GM21515 (cell line): ENCODE measurements at regions not wholly inside any gene's neighbourhood (a gene's known extent, or its start where the extent isn't known, plus 50 kb on each side); places are given as distances from the start of the nearest gene placed in this dataset.

ENCODE experiments used
- ATAC-seq: cut with Tn5 transposase; IDR thresholded peaks from one replicate; pipeline ENCODE4 v1.9.1; 2021; ENCODE audit not compliant: unreplicated experiment

DNA sequence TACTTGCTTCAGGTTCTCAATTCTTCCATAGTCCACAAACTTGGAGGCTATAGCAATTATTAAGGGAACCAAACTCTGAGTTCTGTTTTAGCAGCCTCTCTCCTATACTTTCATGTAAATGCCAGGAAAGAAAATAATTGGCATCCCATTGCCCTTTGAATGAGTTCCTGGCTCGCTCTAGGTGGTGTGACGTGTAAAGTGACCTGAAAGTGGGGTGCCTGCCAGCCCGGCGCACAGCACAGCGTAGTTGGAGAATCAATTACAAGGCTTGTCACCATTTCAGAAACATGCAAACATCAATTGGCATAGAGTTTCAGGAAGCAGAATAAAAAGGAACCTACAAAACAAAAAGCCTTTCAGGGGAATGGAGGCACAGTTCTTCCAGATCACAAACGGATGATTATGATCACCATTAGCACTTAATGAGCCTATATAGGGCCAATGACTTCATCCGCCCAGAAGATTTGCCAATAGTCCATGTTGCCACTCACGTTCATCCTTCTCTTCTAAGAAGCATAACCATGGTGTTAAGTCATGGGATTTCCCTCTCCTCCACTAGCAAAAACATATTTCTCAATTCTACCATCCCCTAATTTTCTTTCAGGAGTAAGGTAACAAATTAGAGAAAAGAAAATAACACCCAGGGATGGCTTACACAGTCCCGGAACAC lies 354.6 kb upstream of the ADGRL2 start:
- ATAC-seq = no peak

DNA sequence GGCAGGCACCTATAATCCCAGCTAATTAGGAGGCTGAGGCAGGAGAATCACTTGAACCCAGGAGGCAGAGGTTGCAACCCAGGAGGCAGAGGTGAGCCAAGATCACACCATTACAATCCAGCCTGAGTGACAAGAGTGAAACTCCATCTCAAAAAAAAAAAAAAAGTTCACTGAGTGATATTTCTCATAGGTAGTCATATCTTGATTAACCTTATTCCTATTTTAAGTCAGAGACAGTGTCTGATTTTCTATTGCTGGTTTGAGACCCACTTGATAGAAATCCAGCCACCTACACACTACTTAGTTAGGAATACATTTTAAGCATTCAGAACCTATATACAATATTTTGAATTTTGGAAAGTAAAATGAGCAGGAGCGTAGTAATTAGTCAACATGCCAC lies 357.4 kb upstream of the ADGRL2 start:
- no peak for ATAC-seq

DNA sequence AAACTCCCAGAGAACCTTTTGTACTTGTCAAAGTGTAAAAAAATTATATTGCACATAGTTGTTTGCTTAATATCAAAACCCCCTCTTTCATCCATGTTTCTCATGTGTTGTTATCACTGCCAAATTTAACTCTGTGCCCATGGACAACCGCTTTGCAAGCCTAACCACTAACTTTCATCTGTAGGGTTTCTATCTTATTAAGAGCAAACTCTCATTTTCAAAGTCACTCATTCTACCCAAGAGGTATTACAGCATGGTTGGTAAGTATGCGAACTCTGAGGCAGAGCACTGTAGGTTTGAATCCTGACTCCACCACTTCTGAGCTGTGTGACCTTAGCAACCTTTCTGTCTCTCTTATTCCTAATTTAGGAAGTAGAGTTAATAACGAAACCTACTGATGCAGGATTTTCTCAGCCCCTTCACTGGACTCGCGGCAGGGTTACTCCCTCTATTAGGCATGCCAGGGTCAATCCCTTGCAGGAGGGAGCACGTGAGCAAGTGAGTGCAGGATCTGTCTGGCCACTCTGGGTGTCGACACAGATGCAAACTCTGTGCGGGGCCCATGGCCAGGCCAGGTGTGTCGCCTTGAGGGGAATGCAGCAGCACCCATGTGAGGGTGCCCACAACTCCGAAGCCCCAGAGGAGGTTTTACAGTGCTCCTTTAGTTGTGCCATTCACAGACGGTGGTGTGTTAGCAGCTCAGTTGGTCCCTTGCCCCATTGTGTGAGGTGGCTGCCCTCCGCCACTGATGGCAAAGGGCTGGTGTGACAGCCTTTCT lies 361.5 kb upstream of the ADGRL2 start:
- peak; percentile 46 for ATAC-seq

DNA sequence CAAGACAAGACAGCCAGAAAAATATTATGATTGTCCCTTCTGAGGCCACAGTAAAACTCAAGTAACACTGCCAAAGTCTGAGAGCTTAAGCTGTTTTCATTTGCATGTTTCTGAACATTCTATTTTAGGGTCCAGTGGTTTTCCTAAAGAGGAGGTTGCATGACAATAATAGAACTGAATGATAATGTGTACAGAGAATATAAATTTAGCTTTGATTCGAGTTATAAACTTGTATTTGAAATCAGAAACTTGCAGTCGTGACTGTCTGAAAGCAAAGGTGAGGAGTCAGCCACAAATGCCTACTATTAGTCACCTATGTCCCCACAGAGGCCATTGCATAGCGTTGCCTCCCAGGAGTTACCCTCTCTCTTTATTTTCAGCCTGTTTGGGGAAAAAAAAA lies 363.1 kb upstream of the ADGRL2 start:
- peak; percentile 77 for ATAC-seq

DNA sequence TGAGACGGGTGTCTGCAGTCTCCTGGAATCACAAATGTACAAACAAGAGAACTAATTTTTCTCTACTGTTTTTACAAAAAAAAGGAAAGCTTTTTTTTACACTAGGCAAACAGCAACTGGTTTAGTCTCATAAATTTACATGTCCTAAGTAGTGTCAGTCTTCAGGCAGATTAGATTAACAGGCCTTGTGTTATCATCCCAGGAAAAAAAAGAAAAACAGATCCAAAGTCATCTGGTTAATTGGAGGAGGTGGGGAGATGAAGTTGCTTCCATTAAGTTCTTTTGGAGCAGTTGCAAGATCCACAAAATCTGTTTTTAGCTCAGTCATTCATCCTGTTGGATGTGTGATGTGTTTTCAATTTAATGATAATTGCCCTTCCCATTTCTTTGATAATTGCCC lies 363.5 kb upstream of the ADGRL2 start:
- ATAC-seq = no peak

DNA sequence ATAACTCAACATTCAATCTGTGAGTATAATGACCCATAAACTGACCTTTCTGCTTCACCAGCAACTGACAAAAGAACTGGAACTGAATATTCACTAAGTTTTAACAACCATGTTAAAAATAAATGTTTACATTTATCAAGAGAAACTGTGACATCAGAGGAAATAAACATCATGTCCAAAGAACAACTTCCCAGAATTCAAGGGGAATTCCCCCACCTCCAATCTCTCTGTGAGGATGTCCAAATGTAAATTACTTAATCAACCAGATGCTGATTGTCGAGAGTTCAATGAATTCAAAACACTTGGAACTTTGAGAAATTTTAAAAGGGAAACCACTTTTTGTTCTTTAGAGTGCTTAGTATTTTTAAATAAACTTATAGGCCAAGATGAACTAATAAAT lies 365.6 kb upstream of the ADGRL2 start:
- no peak for ATAC-seq

DNA sequence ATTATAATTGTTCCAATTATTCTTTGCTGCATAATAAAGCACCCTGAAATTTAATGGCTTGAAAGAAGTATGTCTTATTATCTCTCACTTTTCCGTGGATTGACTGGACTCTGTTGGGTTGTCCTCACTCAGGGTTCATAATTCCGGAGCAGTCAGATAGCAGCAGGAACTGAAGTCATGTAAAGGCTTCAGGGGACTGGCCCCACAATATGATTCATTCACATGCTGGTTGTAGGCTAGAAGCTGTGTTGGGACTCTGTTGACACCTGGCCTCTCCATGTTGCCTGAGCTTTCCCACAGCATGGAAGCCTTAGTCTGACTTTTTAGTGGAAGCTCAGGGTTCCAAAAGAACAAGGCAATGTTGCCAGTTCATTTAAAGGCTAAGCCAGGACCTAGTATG lies 367.1 kb upstream of the ADGRL2 start:
- no peak for ATAC-seq

DNA sequence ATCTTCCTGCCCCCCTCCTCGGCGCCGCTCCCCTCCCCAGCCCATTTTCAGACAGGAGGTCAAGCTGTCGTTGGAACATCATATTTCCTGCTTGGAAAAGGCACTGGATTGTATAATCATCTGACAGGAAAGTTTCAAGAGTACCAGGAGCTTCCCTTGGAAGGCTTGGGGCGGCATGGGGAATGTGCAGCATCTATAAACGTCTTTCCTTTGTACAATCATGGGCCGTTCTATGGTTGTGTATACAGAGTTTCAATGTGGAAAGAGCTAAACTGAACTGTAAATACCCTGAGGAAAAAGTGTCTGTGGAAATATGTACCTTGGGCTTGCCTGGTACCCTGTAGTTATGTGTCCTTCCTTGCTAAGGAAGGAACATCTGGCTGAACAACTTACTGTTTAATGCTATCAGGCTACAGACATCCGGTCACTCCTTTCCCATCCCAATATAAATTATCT lies 368.1 kb upstream of the ADGRL2 start:
- ATAC-seq = no peak

DNA sequence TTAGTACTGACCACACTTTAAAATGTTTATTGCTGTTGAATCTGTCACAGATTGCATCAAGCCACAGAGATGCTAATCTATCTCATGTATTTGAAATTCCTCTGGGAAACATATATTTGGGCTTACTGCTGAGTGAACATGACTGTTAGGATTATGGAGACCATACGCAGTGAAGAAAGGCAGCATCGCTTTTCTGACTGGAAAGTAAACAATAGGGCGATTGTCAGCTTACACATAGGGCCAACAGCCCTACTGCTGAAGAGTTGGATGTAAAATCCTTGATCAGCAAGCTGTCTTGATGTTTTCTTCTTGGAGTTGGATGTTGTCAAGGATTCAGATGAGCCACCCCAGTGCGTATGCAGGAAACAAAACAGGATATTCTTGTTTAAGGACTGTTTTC lies 368.7 kb upstream of the ADGRL2 start:
- ATAC-seq = no peak

DNA sequence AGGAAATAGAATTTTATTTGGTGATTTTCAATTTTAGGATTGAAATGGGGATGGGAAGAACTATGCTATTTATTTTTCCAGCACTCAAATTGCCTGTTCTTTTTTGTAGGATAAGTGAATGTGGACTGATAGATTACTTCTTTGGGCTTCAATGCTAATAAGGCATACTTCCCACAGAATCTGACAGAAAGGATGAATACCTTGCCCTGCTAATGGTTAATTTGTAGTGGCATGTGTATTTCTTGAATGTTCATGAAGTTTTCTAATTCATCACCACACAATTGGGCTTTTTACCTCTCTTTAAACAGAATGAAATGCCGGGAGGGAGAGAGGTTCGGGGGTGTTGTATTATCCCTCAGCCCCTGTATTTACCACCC lies 369.1 kb upstream of the ADGRL2 start:
- ATAC-seq = no peak

DNA sequence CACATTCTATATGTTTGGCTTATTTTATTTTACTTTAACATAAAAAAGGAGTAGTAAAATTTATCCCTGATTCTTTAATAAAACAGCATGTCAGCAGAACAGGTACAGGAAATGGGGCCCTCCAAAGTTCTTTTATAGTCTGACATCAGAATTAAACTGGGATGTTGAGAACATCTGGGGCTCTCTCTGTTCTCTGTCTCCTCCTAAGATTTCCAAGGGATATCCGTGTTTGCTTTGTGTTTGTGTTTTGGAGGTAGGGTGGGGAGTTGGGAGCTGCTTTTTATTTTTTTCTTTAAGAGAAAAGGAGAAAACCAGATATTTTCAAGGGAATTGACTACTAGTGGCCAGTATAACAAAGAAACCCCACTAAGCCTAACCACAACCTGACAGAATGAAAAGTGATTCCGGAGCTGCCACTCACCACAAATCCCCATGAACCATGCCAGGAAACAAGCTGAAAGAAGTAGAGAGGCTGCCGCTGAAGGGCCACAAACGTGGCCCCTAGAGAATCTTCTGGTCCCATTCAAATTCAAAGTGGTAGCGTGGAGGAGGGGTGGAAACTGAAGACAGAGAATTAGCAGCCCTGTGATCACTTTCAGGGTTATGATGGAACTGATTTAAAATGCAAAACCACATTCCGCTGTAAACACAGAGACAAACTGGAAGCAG lies 369.6 kb upstream of the ADGRL2 start:
- no peak for ATAC-seq

DNA sequence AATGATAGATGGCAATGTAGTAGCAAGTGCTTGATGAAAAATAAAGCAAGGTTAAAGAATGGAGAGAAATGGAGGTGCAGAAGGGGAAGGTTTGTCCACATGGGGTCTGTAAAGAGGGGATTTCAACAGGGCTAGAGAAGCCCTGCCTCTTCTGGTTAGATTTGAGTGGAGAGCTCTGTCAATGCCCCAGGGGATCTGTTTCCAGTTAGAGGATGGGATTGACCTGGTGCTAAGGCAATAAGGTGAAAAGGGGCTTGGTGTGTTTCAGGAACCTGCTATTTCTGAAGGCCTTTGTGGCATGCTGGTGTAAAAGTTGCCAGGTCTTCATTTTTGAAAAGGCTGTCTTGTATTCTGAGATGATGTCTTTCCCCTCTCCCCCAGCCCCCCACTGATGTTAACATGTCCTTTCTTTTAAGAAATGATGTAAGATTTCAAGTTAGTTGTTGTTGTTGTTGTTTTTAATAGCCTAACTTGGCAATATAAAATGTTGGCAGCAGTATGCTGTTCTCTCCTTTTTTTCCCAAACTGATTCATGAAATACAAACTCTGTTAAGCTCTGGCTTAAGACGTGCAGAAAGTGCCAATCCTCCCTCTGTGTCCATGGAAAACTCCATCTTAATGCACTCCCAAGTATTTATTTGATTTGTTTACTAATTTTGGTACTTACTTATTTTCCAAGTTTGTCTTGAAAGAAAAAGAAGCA lies 370.3 kb upstream of the ADGRL2 start:
- ATAC-seq = no peak

DNA sequence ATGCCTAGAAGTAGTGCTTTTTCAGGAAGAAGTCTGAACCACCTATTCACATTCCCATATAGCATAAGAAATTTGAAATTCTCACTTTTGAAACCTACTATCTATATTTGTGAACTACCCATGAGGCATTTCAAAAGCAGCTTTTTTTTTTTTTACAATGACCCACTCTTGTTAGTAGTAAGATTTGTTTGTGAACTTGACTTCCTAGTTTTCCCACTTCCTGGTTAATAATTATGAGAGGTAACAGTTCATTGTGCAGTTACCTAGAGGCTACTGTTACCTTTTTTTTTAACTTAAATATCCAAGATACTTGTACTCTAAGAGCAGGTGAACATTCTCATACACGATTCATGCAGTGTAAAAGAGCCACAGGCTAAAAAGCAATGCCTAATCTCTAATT lies 371.7 kb upstream of the ADGRL2 start:
- no peak for ATAC-seq

DNA sequence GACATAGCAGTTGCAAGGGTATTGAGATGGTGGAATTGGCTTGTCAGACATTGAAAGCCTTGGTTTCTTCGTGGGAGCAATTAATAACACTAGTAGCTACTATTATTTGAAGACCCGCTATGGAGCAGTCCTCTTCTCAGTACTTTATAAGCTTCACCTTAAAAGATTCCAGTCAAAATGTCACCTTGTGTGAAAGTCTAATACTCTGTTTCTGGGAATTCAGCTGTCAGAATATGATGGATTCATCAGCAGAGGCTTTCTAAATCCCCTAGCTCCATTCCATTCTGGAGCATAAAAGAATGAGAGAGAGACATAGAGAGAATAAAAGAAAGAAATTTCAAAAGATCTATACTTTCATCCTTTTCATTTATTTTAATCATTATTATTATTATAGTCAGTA lies 375.9 kb upstream of the ADGRL2 start:
- ATAC-seq = no peak

DNA sequence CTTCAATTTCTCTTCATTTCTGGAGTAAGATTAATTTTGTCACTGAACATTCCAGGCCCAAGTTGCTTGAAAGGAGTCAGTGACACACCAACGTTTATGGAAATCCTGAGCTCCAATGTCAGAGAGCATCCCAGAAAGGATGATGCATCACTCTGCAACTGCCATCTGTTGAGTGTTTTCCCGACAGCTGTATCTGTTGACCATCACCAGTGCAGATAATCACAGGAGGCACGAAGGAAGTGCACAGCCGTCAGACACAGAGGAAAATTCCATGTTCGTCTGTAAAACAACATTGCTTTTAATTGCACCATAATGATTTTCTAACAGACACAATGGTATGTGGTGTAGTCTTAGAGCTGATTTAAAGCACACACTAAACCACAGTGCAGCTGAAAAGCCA lies 376.7 kb upstream of the ADGRL2 start:
- ATAC-seq = no peak

DNA sequence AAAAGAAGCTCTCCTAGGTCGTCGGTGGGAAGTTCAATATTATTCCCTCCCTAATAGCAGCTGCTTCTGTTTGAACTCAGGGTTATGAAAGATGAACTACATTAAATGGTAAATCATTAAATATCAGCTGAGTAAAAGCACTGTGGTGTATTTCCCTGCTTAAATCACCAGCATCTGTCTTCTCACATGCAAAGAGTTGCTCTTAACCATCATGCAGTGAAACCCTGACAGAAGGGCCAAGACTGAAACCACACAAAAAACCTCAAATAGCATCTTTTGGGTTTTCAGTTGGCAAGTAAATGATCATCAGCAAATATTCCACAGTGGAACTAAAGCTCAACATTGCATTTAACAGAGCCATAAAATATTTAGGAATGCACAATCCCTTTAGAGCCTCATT lies 380.0 kb upstream of the ADGRL2 start:
- peak; percentile 93 for ATAC-seq

DNA sequence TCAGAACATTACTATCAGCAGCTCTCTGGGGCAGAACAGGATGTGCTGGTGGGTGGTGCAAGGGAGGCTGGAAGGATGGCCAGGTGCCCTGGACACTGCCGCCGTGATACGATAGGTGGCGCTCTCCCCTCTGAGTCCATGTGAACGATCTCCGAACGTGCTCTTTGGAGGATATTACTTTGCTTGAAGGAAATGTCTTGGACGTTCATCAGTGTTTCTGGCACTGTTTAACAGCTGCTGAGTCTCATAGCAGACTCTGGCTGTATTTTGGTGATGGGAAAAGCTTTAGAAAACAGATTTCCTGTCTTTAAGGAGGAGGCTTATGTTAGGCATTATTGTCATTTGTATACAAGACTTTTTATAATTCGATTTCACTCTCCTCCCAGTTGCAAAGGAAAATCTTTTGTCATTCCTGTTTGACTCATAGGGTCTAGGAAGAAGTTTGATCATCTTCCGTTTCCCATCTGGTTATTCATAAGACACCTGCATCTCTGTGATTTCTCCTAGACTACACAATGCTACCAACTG lies 386.2 kb upstream of the ADGRL2 start:
- ATAC-seq = peak; percentile 98

DNA sequence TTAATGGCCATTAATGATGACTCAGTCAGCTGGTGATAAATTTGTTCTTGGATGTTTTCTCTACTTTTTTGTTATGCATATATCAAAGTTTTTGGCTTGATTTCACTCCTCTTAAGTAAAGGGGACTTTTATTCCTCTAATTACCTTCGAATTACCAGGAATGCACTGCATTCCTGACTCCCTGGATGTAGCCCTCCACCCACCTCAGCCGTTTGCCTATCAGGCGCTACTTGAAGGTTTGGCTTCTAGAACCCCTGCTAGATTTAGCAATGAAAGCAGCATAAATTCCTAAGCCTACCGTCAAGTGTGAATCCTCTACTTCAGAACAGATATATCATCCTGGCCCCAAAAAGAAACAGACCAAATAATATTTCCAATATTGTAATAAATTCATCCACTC lies 387.8 kb upstream of the ADGRL2 start:
- no peak for ATAC-seq

DNA sequence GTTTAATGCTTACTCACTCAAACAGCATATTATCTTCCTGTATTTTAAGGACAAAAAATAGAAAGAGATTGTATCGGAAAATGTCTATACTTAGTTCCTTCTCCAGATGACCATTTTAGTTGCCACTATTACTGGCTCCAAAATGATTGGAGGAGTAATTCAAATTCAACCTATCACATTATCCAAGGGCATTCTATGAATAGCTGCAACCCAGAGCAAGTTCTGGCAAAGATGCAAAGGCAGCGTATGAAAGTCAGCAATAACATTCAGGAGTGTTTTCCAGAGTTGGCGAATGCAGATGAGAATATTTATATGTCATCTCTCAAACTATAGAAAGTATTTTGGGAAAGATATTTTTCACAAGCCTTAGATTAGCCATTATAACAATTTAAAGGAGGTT lies 389.8 kb upstream of the ADGRL2 start:
- ATAC-seq = no peak

DNA sequence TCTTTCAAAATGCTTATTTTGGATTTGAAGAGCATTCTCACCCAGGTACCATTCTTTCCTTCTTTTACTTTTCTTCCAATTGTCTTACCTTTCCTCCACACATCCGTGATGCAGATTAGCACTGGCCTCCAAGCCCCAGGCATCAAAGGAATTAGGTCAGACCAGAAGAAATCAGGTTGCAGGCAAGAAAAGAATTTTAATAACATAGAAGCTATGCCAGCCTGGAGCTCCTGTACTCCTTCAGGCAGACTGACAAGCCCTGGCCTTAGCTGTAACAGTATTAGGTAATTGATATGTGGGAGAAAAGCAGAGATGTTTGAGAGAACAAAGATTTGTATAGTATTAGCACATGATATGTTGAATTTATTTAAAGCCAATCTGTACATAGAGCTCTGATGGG lies 390.4 kb upstream of the ADGRL2 start:
- ATAC-seq = no peak

DNA sequence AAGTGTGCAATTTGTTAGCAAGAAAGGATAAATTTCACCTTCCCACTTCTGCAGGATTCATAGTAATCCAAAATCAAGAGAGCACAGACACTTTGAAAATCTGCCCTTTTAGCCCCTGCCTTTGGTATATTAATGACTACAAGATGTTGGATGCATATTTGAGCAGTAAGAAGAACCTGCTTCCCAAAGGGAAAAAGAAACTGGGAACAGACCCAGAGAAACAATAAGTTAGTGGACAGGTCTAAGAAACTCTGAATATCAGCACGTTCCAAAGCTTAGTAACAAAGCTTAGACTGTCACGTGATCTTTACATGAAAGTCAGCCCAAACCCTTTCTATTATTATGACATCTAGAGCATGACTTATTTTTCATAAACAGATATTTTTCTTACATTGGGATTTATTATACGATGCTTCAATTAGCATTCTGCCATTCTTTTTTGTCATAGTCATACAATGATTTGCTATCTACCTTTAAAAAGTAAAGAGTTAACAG lies 390.9 kb upstream of the ADGRL2 start:
- no peak for ATAC-seq
